Activated T-cell treated with anti-CD3 and anti-CD28 coated beads for 4 hours (primary cell): ENCODE measurements at regions not wholly inside any gene's neighbourhood (a gene's known extent, or its start where the extent isn't known, plus 50 kb on each side); places are given as distances from the start of the nearest gene placed in this dataset.
"Not testable (repeated sequence)": the region's sequence is repeated elsewhere in the genome, so short reads cannot be mapped to it uniquely, and the experiment has no call there.

Source experiments
- DNase-seq: peaks from one replicate; pipeline ENCODE4 v3.0.0-alpha.2; 2020

GRCh38 chr11:70595452-70595851 lies 197.1 kb downstream of the CTTN start:
- no peak for DNase-seq

DNA sequence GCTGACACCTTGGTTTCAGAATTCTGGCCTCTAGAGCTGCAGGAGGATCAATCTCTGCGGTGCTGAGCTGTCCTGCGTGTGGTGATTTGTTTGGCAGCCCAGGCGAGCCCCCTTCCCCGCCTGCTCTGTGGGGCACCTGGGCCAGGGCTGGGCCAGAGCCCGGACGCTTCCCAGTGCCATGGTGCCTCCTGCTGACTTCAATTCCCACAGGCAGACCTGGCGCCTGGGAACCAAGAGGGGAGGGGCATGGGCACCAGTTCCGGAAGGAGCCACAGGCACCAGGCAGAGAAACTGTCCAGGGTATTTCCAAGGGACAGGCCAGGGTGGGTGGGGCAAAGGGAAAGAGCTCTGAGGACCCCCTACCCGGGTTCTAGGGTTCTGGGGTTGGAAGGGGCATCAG lies 197.8 kb downstream of the CTTN start:
- DNase-seq: no peak

GRCh38 chr11:70597006-70597555 lies 198.8 kb downstream of the CTTN start:
- DNase-seq: no peak

GRCh38 chr11:70597751-70598625 lies 199.7 kb downstream of the CTTN start:
- no peak for DNase-seq

DNA sequence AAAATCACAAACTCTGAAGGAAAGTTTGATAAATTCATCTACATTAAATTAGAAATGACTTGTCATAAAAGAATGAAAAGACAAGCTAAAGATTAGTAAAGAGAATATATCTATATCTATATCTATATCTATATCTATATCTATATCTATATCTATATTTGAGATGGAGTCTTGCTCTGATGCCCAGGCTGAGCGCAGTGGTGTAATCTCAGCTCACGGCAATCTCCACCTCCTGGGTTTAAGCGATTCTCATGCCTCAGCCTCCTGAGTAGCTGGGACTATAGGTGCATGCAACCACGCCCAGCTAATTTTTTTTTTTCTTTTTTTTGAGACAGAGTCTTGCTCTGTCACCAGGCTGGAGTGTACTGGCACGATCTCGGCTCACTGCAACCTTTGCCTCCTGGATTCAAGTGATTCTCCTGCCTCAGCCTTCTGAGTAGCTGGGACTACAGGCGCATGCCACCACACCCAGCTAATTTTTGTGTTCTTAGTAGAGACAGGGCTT lies 202.6 kb downstream of the CTTN start:
- DNase-seq: not testable (repeated sequence)

GRCh38 chr11:70601861-70602538 lies 203.7 kb downstream of the CTTN start:
- DNase-seq: no peak

DNA sequence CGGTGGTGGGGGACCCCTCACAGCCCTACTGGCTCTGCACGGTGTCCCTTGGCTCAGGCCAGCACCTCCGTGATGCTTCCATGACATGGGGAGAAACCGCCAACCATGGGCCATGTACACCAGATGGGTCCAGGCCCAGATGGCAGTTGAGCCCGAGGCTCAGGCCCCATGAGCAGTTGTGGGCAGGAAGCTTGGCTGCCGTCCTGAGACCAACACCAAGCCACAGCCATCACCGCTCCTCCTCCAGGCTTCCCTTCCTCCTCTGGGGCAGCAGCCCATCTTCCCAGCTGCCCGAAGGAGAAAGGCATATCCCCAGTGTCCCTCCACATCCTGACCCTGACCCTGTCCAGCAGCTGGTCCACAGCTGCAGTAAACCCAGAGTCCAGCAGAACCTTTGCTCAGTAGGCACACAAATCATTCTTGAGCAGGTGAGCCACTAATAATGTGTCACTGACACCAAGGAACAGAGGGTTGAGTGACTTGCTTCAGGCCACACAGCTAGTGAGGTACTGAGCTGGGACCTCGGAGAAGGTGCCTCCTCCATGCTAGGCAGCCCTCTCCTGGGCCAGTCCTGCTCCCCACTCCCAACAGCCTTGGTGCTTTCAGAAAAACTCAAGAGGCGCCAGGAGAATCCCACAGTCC lies 204.9 kb downstream of the CTTN start:
- no peak for DNase-seq

DNA sequence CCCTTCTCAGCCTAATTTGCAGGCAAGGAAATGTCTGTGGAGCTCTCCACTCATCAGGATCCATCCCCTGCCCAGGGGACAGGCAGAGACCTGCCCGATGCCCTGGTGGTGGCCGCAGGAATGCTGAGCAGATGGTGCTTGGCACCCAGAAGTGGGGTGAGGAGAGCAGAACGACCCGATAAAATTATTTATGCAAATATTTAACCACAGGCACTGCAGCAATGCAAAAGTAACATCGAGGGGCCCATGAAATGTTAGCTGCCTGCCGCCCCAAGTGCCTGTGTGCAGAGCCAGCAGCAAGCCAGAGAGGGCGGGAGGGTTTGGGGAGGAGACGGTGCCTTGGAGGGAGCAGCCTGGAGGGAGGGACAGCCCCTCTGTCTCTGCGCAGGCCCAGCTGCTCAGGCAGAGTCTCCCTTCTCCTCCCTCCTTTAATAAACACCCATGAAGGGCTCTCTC lies 205.5 kb downstream of the CTTN start:
- DNase-seq: no peak

GRCh38 chr11:70604221-70604620 lies 205.9 kb downstream of the CTTN start:
- DNase-seq: no peak

DNA sequence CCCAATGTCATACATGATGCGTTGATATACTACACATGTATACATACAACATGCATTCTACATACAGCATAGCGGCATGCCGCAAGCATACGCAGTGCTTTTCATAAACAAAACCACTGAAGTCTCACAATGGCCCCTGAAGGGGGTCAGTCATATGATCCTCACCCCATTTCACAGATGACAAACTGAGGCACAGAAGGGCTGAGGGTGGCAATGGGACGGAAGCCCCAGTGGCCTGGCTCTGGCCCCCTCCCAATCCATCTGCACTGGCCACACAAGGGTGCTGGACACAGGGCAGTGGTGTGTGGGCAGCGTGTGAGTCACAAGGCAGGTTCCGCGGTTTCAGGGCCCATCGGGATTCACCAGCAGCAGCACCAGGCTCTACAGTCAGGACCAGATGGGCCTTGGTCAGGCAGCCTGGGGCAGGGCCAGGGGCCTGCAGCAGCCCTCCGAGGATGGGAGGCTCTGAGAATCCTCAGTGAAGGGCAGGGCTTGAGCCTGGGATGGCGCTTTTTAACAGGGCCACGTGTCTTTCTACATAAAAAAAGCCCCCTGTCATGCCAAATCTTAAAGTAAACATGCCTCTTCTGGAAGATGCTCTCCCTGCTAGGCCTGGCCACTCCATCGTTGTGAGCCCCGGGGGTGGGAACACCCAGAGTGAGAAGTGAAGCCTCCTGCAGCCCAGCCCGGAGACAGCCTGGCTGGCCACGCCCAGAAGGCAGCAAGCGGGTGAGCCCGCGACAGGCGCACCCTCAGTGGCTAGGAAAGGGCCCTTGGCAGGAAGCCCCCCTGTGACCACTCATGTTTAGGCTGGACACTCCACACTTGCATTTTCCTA lies 206.5 kb downstream of the CTTN start:
- no peak for DNase-seq

DNA sequence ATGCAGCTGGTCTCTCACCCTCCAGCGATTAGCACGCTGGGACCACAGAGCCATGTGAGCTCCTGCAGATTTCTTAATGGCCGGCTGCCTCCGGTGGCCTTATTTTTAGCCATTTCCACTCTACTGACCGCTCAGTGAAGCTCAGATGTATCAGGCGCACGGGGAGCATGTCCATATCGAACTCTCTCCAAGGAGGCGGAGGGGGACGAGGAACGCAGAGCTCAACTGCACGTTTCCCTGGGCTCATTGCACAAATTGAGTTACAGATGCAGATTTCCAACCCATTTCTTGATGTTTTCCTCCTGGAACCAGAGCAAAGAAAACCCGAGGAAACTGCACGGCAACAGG lies 207.1 kb downstream of the CTTN start:
- DNase-seq: no peak

GRCh38 chr11:70605846-70606245 lies 207.5 kb downstream of the CTTN start:
- DNase-seq: no peak

- no peak for DNase-seq
These were observed 208.1 kb downstream of the CTTN start for GRCh38 chr11:70606248-70606950.

DNA sequence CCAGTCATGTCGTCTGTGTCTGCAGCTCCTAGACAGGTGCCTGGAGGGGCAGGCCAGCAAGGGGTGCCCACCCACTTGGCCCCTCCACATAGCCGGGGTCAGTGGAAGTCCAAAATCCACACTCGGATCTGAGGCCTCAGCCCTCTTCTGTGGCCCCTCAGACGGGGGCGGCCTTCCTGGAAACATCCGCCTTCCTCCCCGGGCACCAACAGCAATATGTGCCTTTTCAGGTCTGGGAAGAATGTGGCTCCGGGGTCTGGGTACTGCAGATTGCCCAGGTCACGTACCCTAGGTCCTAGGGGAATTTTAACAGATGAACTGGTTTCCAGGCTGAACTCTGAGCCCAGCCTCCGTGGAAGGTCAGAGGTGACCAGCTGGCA lies 208.6 kb downstream of the CTTN start:
- DNase-seq: no peak

DNA sequence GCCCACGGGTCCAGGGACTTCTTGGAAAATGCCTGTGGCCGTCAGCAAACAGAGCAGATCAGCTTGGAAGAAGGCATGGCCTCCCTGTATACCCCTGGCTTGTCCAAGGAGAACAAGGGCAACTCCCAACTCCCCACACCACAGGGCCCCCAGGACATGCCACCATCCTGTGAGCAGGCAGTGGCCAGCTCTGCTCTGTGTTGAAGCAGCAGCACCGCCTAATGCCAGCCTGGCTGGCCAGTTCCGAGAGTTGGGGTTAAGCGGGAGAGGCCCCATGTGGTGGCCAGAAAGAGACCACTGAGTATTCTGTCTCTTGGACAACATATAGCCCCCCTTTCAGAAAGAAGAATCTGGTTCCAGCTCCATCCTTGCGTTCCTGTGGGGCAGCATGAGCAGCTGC lies 209.2 kb downstream of the CTTN start:
- DNase-seq: no peak

- DNase-seq: no peak
These were observed 210.5 kb downstream of the CTTN start for GRCh38 chr11:70608568-70609470.

DNA sequence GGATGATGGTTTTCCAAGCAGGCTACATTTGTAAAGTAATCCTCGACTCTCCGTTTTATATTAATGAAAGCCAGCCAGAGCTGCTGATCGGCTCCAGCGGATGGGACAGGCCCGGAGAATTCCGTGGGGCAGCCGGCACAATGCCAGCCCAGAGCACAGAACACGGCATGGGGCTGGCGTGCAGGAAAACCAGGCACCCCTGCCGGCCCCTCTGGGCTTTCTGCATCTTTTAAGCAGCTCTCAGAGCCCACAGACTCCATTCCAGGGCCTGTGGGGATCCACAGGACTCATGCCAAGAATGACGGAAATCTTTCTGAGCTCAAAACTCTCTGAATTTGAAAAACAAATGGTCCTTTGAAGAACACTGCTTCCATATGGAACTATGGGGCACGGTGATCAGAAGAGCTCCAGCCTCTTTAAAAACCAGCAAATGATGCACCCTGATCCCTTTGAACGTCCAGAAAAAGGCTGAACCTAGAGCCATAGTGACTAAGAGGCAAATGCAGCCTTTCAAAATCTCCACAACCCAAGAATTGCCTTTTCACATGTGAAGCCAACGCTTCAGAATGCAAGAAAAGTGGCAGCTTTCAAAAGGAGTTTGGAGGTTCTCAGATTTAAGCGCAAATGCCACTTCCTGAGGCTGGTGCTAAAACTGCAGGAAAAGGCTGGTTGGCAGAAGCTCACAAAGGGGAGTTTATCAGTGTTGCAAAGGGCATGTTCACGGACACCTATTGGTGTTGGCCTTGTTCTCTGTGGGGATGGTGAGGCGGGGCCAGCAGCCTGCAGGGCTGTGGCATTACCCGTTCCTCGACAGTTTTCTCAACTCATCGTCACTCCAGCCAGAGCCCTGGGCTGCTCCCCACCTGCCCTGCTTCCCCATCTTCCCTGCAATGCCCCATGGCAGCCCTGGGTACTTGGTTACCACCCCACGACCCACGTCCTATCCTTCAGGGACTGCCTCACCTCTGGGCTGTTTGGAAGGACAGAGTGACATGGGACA lies 212.5 kb downstream of the CTTN start:
- no peak for DNase-seq

DNA sequence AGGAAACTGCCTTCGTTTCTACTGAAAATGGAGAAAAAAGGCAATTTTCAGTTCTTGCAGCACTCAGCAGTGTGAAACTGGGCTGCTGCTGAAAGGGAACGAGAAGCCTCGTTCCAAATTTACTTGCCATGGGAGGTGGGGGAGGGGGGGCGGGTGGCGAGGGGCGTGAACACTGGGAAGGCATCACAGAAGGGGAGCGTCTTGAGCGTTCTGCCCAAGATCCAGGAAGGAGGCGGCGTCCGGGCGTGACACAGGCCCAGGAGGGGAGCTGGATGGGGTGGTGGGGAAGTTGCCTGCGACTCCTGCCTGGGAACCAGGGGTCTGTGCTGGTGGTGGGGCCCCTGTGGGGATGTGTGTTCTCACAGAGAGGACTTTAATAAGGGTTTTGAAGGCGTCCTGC lies 213.5 kb downstream of the CTTN start:
- DNase-seq: no peak

GRCh38 chr11:70612459-70613141 lies 214.3 kb downstream of the CTTN start:
- DNase-seq: no peak
